ENCODE measurements at regions not wholly inside any gene's neighbourhood (a gene's known extent, or its start where the extent isn't known, plus 50 kb on each side); places are given as distances from the start of the nearest gene placed in this dataset.

DNA sequence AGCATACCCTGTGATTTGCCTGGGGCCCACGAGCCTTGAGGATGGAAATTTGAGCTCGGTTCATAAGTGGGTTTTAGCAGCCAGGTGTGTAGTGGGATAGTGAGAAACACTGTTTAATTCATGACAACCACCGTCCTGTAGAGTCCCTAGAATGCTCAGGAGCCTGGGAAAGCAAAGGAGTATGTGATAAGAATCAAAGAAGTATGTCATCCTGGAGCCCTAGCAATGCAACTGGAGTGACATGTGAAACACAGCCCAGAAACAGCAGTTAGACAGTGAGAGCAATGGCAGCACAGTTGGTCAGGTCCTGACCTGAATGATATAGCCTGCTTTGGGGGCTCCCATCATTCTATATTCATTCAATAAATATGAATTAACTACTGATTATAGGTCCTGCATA lies 161.2 kb upstream of the ECI2 start:
- Histone ChIP-seq H3K4me3 (ENCODE audit: low read depth in 1 of 2, low read length in 1 of 2) (no peak overlapping the region), H3K27me3 (no peaks in the 10 kb centered on the region), H3K27ac (no peak overlapping the region), H3K9me3 (no peaks in the 10 kb centered on the region), H3K36me3 (no peaks in the 10 kb centered on the region), H3K4me1 (ENCODE audit: control insufficient read depth in 1 of 2, insufficient read depth in 1 of 2, low read depth in 1 of 2, low read length in 1 of 2) (no peaks in the 10 kb centered on the region)
- no peak for TF ChIP-seq CTCF (IDR thresholded peaks at IDR 0.05)

- Histone ChIP-seq H3K27me3 (no peaks in the 10 kb centered on the region), H3K36me3 (no peaks in the 10 kb centered on the region), H3K4me1 (ENCODE audit: control insufficient read depth in 1 of 2, insufficient read depth in 1 of 2, low read depth in 1 of 2, low read length in 1 of 2) (no peaks in the 10 kb centered on the region), H3K4me3 (ENCODE audit: low read depth in 1 of 2, low read length in 1 of 2) (no peak overlapping the region), H3K9me3 (no peaks in the 10 kb centered on the region), H3K27ac (no peak overlapping the region)
- TF ChIP-seq CTCF (IDR thresholded peaks at IDR 0.05) = no peak
Measured at GRCh38 chr6:4295783-4296155, 160.4 kb upstream of the ECI2 start.

DNA sequence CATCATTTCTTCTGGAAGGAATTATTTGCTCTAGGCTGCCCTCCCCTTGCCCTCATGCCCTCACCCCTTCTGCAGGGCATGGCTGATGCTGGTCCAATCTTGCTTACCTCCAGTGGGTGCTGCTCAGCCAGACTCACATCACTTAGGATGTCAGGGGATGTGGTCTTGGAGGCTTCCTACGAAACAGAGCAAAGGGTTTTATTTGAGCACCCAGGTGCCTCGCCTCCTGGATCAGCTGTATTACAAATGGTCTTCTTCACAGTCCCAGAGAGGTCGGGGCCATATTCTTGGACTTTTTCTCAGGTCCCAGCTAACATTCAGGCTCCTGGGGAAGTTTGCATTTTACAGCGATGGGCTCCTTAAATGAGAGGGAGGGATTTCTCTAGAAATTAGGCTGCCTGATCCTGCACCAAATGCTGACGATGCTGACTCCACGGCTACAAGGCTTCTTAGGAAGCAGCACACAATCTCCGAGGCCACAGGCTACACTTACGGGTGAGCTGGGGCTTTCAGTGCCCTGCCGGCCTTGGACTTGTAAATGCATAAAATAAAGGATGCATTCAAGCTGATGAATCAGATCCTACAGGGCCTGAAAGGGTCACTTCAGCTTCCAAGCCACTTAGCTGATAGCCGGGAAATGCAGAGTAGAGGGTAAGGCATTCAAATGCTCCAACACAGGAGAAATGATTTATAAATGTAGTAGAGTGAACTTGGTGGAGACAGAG lies 159.8 kb upstream of the ECI2 start:
- TF ChIP-seq CTCF (IDR thresholded peaks at IDR 0.05) = no peak
- Histone ChIP-seq H3K9me3 (no peaks in the 10 kb centered on the region), H3K27me3 (no peaks in the 10 kb centered on the region), H3K4me1 (ENCODE audit: control insufficient read depth in 1 of 2, insufficient read depth in 1 of 2, low read depth in 1 of 2, low read length in 1 of 2) (no peaks in the 10 kb centered on the region), H3K4me3 (ENCODE audit: low read depth in 1 of 2, low read length in 1 of 2) (no peak overlapping the region), H3K27ac (no peak overlapping the region), H3K36me3 (no peaks in the 10 kb centered on the region)

- Histone ChIP-seq H3K4me3 (ENCODE audit: low read depth in 1 of 2, low read length in 1 of 2) (no peak overlapping the region), H3K4me1 (ENCODE audit: control insufficient read depth in 1 of 2, insufficient read depth in 1 of 2, low read depth in 1 of 2, low read length in 1 of 2) (no peaks in the 10 kb centered on the region), H3K27ac (no peak overlapping the region), H3K36me3 (no peaks in the 10 kb centered on the region), H3K9me3 (no peaks in the 10 kb centered on the region), H3K27me3 (no peaks in the 10 kb centered on the region)
- no peak for TF ChIP-seq CTCF (IDR thresholded peaks at IDR 0.05)
Measured at GRCh38 chr6:4294636-4295035, 159.3 kb upstream of the ECI2 start.

DNA sequence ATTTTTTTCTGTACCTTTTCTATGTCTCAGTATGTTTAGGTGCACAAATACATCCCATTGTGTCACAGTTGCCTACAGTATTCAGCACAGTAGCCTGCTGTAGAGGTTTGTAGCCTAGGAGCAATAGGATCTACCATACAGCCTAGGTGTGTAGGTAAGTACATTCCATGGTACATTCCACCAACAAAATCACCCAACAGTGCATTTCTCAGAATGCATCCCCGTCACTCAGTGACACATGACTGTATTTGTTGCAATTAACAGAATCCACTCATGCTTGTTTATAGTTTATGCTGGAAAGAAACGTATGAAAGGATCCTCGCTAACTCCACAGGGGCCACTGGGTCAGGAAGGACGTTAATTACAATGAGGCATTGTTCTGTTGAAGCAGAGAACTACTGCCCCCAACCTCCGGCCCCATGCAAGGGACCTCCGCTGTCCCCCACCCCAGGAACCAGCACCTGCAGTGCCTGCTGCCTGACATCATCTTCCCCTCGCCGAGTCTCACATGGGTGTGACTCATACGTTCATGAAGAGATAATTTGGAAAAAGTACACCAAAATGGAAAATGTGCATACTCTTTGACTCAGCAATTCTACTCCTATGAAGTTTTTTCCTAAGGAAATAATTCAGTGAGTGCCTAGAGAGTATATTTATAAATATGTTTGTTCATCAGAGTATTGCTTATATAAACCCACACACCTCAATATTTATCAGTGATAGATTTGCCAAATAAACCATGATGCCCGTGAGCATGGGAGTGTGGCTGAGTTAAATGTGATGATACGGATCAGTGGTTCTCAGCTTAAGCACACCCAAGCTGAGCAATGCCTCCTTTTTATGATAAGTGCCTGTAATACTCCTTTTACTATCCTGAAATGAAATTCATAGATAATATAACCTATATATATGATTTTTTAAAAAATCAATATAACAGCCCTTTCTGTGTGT lies 156.4 kb upstream of the ECI2 start:
- Histone ChIP-seq H3K27ac (no peak overlapping the region), H3K4me1 (ENCODE audit: control insufficient read depth in 1 of 2, insufficient read depth in 1 of 2, low read depth in 1 of 2, low read length in 1 of 2) (no peaks in the 10 kb centered on the region)
- TF ChIP-seq CTCF (IDR thresholded peaks at IDR 0.05) = no peak

More for the DNA sequence above, 156.4 kb upstream of the ECI2 start:
- H3K4me3 ChIP-seq (ENCODE audit: low read depth in 1 of 2, low read length in 1 of 2) = no peak overlapping the region
- H3K27me3 ChIP-seq = no peaks in the 10 kb centered on the region
- no peaks in the 10 kb centered on the region for H3K36me3 ChIP-seq
- no peaks in the 10 kb centered on the region for H3K9me3 ChIP-seq
